ENCODE measurements at regions not wholly inside any gene's neighbourhood (a gene's known extent, or its start where the extent isn't known, plus 50 kb on each side); places are given as distances from the start of the nearest gene placed in this dataset.

DNA sequence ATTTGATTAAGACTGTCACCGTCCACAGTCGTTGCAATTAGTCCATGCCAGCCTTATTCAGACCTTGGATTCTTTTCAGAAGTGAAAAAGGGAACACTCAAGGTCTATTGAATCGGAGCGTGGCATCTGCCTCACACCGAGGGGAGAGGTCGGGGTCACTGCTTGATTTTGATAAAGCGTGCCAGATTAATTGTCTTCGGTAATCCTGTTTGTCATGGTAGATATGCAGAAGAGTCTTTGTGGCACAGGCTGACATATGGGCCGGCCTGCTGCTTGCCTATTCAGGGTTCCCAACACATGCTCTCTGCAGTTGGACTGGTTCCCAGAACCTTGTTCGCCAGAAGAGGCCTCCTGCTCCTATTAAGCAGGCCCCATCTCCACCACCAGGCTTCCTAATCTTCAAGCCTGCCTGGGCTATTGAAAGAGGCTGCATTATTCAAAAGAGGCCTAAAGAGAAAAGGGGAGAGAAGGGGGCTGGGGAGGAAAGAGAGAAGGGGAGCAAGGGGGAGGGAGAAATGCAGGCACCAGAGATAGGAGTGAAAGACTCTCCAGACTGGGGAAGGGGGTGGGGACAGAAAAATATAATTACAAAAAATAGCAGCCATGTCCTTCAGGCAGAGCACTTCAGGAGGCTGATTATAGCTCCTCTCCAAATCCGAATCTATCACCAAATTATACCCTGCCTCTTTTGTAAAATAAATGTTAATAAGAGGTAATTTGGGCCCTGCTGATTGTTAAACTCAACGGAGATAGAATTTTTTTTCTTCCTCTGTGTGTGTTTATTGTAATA, 611.3 kb downstream of the HDGFL1 start:
- Histone ChIP-seq H3K27me3 (ENCODE audit: insufficient read depth, low read length) (no peaks in the 10 kb centered on the region), H3K79me2 (ENCODE audit: insufficient read depth, low read length) (no peaks in the 10 kb centered on the region), H2AFZ (ENCODE audit: low read length) (no peak overlapping the region), H3F3A (ENCODE audit: insufficient read depth, low read length) (no peaks in the 10 kb centered on the region), H3K4me1 (ENCODE audit: insufficient read depth, low read length, severe bottlenecking) (no peaks in the 10 kb centered on the region), H4K20me1 (ENCODE audit: insufficient read depth, low read length) (no peaks in the 10 kb centered on the region), H3K9ac (ENCODE audit: low read length) (no peak overlapping the region), H3K36me3 (ENCODE audit: insufficient read depth, low read length) (no peaks in the 10 kb centered on the region), H3K27ac (ENCODE audit: low read depth, low read length, poor library complexity, severe bottlenecking) (no peak overlapping the region), H3K4me2 (ENCODE audit: low read length) (no peak overlapping the region), H3K4me3 (ENCODE audit: low read depth, low read length, poor library complexity, severe bottlenecking) (no peak overlapping the region), H3K9me2 (ENCODE audit: low read depth, low read length) (no peaks in the 10 kb centered on the region), H3K9me3 (ENCODE audit: low read length) (no peaks in the 10 kb centered on the region)
- no peak for TF ChIP-seq EZH2 (IDR thresholded peaks at IDR 0.05; ENCODE audit: borderline replicate concordance, low read length)
- TF ChIP-seq, protein P1, sequence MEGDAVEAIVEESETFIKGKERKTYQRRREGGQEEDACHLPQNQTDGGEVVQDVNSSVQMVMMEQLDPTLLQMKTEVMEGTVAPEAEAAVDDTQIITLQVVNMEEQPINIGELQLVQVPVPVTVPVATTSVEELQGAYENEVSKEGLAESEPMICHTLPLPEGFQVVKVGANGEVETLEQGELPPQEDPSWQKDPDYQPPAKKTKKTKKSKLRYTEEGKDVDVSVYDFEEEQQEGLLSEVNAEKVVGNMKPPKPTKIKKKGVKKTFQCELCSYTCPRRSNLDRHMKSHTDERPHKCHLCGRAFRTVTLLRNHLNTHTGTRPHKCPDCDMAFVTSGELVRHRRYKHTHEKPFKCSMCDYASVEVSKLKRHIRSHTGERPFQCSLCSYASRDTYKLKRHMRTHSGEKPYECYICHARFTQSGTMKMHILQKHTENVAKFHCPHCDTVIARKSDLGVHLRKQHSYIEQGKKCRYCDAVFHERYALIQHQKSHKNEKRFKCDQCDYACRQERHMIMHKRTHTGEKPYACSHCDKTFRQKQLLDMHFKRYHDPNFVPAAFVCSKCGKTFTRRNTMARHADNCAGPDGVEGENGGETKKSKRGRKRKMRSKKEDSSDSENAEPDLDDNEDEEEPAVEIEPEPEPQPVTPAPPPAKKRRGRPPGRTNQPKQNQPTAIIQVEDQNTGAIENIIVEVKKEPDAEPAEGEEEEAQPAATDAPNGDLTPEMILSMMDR (IDR thresholded peaks at IDR 0.05; ENCODE audit: low read length) = no peak

DNA sequence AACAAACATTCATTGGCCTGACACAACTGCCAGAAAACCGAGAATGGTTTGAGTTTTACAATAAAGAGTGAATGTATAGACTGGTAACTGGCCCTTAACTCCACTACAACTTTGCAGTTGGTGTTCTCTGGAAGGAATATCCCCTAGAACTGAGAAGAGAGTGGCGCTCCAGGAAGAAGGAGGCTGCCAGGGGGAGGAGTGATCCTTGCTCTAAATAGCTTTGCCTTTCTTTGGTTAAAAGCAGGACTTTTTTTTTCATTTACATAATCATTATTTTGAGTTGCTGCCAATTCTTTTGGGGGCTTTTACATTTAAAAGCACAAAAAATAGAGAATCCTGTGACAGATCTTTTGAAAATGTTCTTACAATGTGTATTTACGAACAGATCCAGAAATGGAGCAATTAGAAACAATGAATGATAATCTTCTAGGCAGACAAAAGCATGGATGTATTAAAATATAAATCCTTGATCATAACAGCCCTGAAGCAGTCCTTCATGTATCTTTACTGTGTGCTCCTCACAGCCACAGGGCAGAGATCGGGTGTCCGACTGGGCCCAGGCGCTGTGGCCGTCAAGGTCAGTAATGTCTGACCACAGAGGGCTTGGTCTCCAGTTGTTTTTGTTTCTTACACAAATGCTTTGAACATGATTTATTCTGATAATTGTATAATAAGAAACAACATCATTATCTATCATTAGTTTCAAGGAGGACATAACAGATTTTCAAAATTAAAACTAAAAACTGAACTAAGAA, 612.2 kb downstream of the HDGFL1 start:
- no peak for TF ChIP-seq EZH2 (IDR thresholded peaks at IDR 0.05; ENCODE audit: borderline replicate concordance, low read length)
- TF ChIP-seq, protein P1 (IDR thresholded peaks at IDR 0.05; ENCODE audit: low read length) = no peak
- Histone ChIP-seq H3K9ac (ENCODE audit: low read length) (no peak overlapping the region), H3K4me2 (ENCODE audit: low read length) (no peak overlapping the region), H3K27me3 (ENCODE audit: insufficient read depth, low read length) (no peaks in the 10 kb centered on the region), H3K9me3 (ENCODE audit: low read length) (no peaks in the 10 kb centered on the region), H2AFZ (ENCODE audit: low read length) (no peak overlapping the region), H3K4me3 (ENCODE audit: low read depth, low read length, poor library complexity, severe bottlenecking) (no peak overlapping the region), H3K4me1 (ENCODE audit: insufficient read depth, low read length, severe bottlenecking) (no peaks in the 10 kb centered on the region), H3F3A (ENCODE audit: insufficient read depth, low read length) (no peaks in the 10 kb centered on the region), H3K36me3 (ENCODE audit: insufficient read depth, low read length) (no peaks in the 10 kb centered on the region), H4K20me1 (ENCODE audit: insufficient read depth, low read length) (no peaks in the 10 kb centered on the region), H3K27ac (ENCODE audit: low read depth, low read length, poor library complexity, severe bottlenecking) (no peak overlapping the region), H3K9me2 (ENCODE audit: low read depth, low read length) (no peaks in the 10 kb centered on the region), H3K79me2 (ENCODE audit: insufficient read depth, low read length) (no peaks in the 10 kb centered on the region)

DNA sequence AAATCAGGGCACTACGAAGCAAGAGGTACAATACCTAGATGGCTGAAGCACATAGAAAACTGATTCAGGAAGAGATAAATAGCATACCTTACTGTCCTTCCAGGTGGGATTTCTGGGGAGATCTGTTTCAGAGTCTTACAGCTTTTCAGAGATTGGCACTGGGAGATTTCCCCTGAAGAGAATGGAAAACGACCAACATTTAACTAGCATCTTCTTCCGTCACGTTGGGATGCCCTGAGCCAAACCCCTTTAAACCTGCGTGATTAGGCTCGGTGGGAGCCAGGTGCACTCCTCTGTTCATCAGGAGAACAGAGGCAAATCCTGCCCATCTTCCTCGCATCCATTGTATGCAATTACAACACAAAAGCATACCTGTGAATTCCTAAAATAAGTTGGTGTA, 614.5 kb downstream of the HDGFL1 start:
- Histone ChIP-seq H3K4me3 (ENCODE audit: low read depth, low read length, poor library complexity, severe bottlenecking) (no peak overlapping the region), H3K79me2 (ENCODE audit: insufficient read depth, low read length) (no peaks in the 10 kb centered on the region), H3K9me3 (ENCODE audit: low read length) (no peaks in the 10 kb centered on the region), H3K4me2 (ENCODE audit: low read length) (no peak overlapping the region), H3K9ac (ENCODE audit: low read length) (no peak overlapping the region), H3K4me1 (ENCODE audit: insufficient read depth, low read length, severe bottlenecking) (no peaks in the 10 kb centered on the region), H3K36me3 (ENCODE audit: insufficient read depth, low read length) (no peaks in the 10 kb centered on the region), H3K27ac (ENCODE audit: low read depth, low read length, poor library complexity, severe bottlenecking) (no peak overlapping the region), H3F3A (ENCODE audit: insufficient read depth, low read length) (no peaks in the 10 kb centered on the region), H3K9me2 (ENCODE audit: low read depth, low read length) (no peaks in the 10 kb centered on the region), H4K20me1 (ENCODE audit: insufficient read depth, low read length) (no peaks in the 10 kb centered on the region), H2AFZ (ENCODE audit: low read length) (no peak overlapping the region), H3K27me3 (ENCODE audit: insufficient read depth, low read length) (no peaks in the 10 kb centered on the region)
- TF ChIP-seq, protein P1 (IDR thresholded peaks at IDR 0.05; ENCODE audit: low read length) = no peak
- TF ChIP-seq EZH2 (IDR thresholded peaks at IDR 0.05; ENCODE audit: borderline replicate concordance, low read length) = no peak

Data from OCI-LY1 (cell line).